Lower leg skin (tissue), 4 donors: ENCODE measurements at regions not wholly inside any gene's neighbourhood (a gene's known extent, or its start where the extent isn't known, plus 50 kb on each side); places are given as distances from the start of the nearest gene placed in this dataset.

Experiments used
- DNase-seq, 2 donors: peaks; one replicate each; pipeline ENCODE4 v3.0.0-alpha.2; 2019; ENCODE audit warnings: low spot score in 2 of 2
- H3K4me3 ChIP-seq: fragments of 200-600 bp; sonication (generic); 2 replicates; pipeline ENCODE4 v1.5.1; 2017; ENCODE audit warnings: mild to moderate bottlenecking, low read depth; ENCODE audit not compliant: poor library complexity, severe bottlenecking
- CTCF ChIP-seq, 3 donors: fragments of 450-650 bp; IDR thresholded peaks; one replicate each; pipeline ENCODE4 v1.5.1; 2016; ENCODE audit warnings: antibody characterized with exemption in 3 of 3, mild to moderate bottlenecking in 3 of 3, moderate library complexity in 2 of 3
- POLR2A ChIP-seq, 2 donors: fragments of 450-650 bp; IDR thresholded peaks; one replicate each; pipeline ENCODE4 v1.6.1; 2016 to 2017; ENCODE audit warnings: antibody characterized with exemption in 2 of 2, mild to moderate bottlenecking in 1 of 2, moderate library complexity in 1 of 2
- WGBS, 2 donors: methylation state at CpG; one replicate each; pipeline ENCODE4 v1.1.5; 2018; 5-methylcytosine and 5-hydroxymethylcytosine counted together
- intact Hi-C: fragments of 100-400 bp; cut with DNase I; formaldehyde crosslinking; loops from one replicate; pipeline ENCODE4 v1.15.0; 2023; ENCODE audit warnings: low total_unique reads

- WGBS, 2 donors: 86 to 91% methylated on average over 5 of the region's 5 CpGs
- no peak overlapping the region for H3K4me3 ChIP-seq
- no peak for DNase-seq
- TF ChIP-seq CTCF (IDR thresholded peaks at IDR 0.05) (no peak), POLR2A (IDR thresholded peaks at IDR 0.05) (no peak)
- intact Hi-C loops: no loop called here
Measured at GRCh38 chr3:104796556-104796955, 570.2 kb upstream of the ALCAM start.

GRCh38 chr3:104805042-104805441, 561.7 kb upstream of the ALCAM start:
- no peak for TF ChIP-seq CTCF (IDR thresholded peaks at IDR 0.05)
- DNase-seq: no peak
- 83% methylated on average over 5 of the region's 5 CpGs for WGBS, 2 donors
- intact Hi-C loops: no loop called here
- H3K4me3 ChIP-seq: no peak overlapping the region

- intact Hi-C loops: no loop called here
- TF ChIP-seq CTCF (IDR thresholded peaks at IDR 0.05) (no peak), POLR2A (IDR thresholded peaks at IDR 0.05) (no peak)
- no peak overlapping the region for H3K4me3 ChIP-seq
- no peak for DNase-seq
- 71 to 76% methylated on average over 5 of the region's 5 CpGs for WGBS, 2 donors
Measured at GRCh38 chr3:104805508-104805907, 561.2 kb upstream of the ALCAM start.

- TF ChIP-seq POLR2A (IDR thresholded peaks at IDR 0.05): no peak
- no peak for TF ChIP-seq CTCF (IDR thresholded peaks at IDR 0.05)
- intact Hi-C loops: no loop called here
- no peak overlapping the region for H3K4me3 ChIP-seq
- WGBS, 2 donors: 76 to 80% methylated on average over 1 of the region's 1 CpG
- DNase-seq: no peak
Measured at GRCh38 chr3:104810896-104811295, 555.8 kb upstream of the ALCAM start.

- no peak overlapping the region for H3K4me3 ChIP-seq
- DNase-seq: no peak
- 53 to 60% methylated on average over 2 of the region's 2 CpGs for WGBS, 2 donors
- no peak for TF ChIP-seq CTCF (IDR thresholded peaks at IDR 0.05)
- TF ChIP-seq POLR2A (IDR thresholded peaks at IDR 0.05): no peak
- intact Hi-C loops: no loop called here
Measured at GRCh38 chr3:104816008-104816407, 550.7 kb upstream of the ALCAM start.

- no peak for TF ChIP-seq POLR2A (IDR thresholded peaks at IDR 0.05)
- no peak for TF ChIP-seq CTCF (IDR thresholded peaks at IDR 0.05)
- intact Hi-C loops: no loop called here
- H3K4me3 ChIP-seq: no peak overlapping the region
- no peak for DNase-seq
- WGBS, 2 donors: 66% methylated on average over 1 of the region's 1 CpG
Measured at GRCh38 chr3:104816716-104817115, 550.0 kb upstream of the ALCAM start.
